ENCODE measurements at regions not wholly inside any gene's neighbourhood (a gene's known extent, or its start where the extent isn't known, plus 50 kb on each side); places are given as distances from the start of the nearest gene placed in this dataset.

- TF ChIP-seq NANOG (IDR thresholded peaks at IDR 0.05; ENCODE audit: insufficient read depth, low read depth, low read length, poor library complexity, severe bottlenecking) (no peak), CHD1 (IDR thresholded peaks at IDR 0.05; ENCODE audit: low read depth, low read length) (no peak), ATF3 (IDR thresholded peaks at IDR 0.05; ENCODE audit: insufficient read depth, low read depth, low read length) (no peak), POLR2A (IDR thresholded peaks at IDR 0.05; ENCODE audit: control extremely low read depth in 1 of 2, low read depth in 2 of 2, low read length in 2 of 2) (no peak), HDAC2 (IDR thresholded peaks at IDR 0.05; ENCODE audit: borderline replicate concordance in 1 of 2, low read depth in 2 of 2, low read length in 2 of 2) (no peak), CREB1 (IDR thresholded peaks at IDR 0.05) (no peak), POLR2AphosphoS5 (IDR thresholded peaks at IDR 0.05; ENCODE audit: low read depth, low read length) (no peak), SP1 (IDR thresholded peaks at IDR 0.05; ENCODE audit: low read depth, low read length) (no peak)
Measured at GRCh38 chr9:672851-673250, 168.6 kb upstream of the DMRT1 start (continued).

Data from H1 (cell line).